Neural cell (in vitro differentiated cells): ENCODE measurements at regions not wholly inside any gene's neighbourhood (a gene's known extent, or its start where the extent isn't known, plus 50 kb on each side); places are given as distances from the start of the nearest gene placed in this dataset.

ENCODE experiments used
- H2AFZ ChIP-seq: fragments of 200-600, 300-800 bp; sonication (generic), shearing (Covaris generic); 2 replicates; pipeline ENCODE4 v1.6.0; 2014; ENCODE audit warnings: low read depth, mild to moderate bottlenecking, antibody characterized with exemption, low read length, moderate library complexity
- H3F3A ChIP-seq: fragments of 200-600 bp; shearing (Covaris generic); 2 replicates; pipeline ENCODE4 v1.6.1; 2016; ENCODE audit warnings: mild to moderate bottlenecking, moderate library complexity, mixed read lengths, antibody characterized with exemption, low read length; ENCODE audit not compliant: insufficient read depth, poor library complexity, severe bottlenecking
- H3K27ac ChIP-seq: fragments of 200-600, 300-800 bp; sonication (generic), shearing (Covaris generic); 2 replicates; pipeline ENCODE4 v1.5.1; 2014; ENCODE audit warnings: mild to moderate bottlenecking, low read length, moderate library complexity
- H3K27me3 ChIP-seq: fragments of 300-800, 200-600 bp; sonication (generic), shearing (Covaris generic); 2 replicates; pipeline ENCODE4 v1.6.0; 2014; ENCODE audit warnings: mild to moderate bottlenecking, low read depth, low read length, moderate library complexity; ENCODE audit not compliant: insufficient read depth
- H3K36me3 ChIP-seq: fragments of 300-800, 200-600 bp; sonication (generic), shearing (Covaris generic); 2 replicates; pipeline ENCODE4 v1.5.1; 2014; ENCODE audit warnings: mild to moderate bottlenecking, antibody characterized with exemption, low read length, moderate library complexity; ENCODE audit not compliant: insufficient read depth
- H3K4me2 ChIP-seq: fragments of 300-800, 200-600 bp; sonication (generic), shearing (Covaris generic); 2 replicates; pipeline ENCODE4 v1.6.0; 2014; ENCODE audit warnings: mild to moderate bottlenecking, low read length
- H3K4me3 ChIP-seq: fragments of 300-800, 200-600 bp; sonication (generic), shearing (Covaris generic); 2 replicates; pipeline ENCODE4 v1.5.1; 2014; ENCODE audit warnings: mild to moderate bottlenecking, low read length, moderate library complexity
- H3K79me2 ChIP-seq: fragments of 200-600 bp; shearing (Covaris generic); replicated peaks from 2 replicates; pipeline ENCODE4 v1.6.0; 2014; ENCODE audit warnings: mild to moderate bottlenecking, low read length, moderate library complexity; ENCODE audit not compliant: insufficient read depth
- H3K9ac ChIP-seq: fragments of 300-800, 200-600 bp; sonication (generic), shearing (Covaris generic); 2 replicates; pipeline ENCODE4 v1.6.1; 2016; ENCODE audit warnings: mild to moderate bottlenecking, low read length, mixed read lengths
- H3K9me2 ChIP-seq: fragments of 200-600 bp; shearing (Covaris generic); 2 replicates; pipeline ENCODE4 v1.6.1; 2016; ENCODE audit warnings: mild to moderate bottlenecking, low read length, mixed read lengths; ENCODE audit not compliant: insufficient read depth
- H3K9me3 ChIP-seq: fragments of 200-600, 300-800 bp; sonication (generic), shearing (Covaris generic); 2 replicates; pipeline ENCODE4 v1.6.1; 2016; ENCODE audit warnings: mild to moderate bottlenecking, mixed run types, low read length, moderate library complexity, mixed read lengths
- H4K20me1 ChIP-seq: fragments of 200-600 bp; shearing (Covaris generic); 2 replicates; pipeline ENCODE4 v1.6.1; 2016; ENCODE audit warnings: mild to moderate bottlenecking, mixed run types; ENCODE audit not compliant: insufficient read depth
- CTCF ChIP-seq: fragments of 450-650 bp; IDR thresholded peaks from 2 replicates; pipeline ENCODE4 v1.5.1; 2014; ENCODE audit warnings: antibody characterized with exemption, mild to moderate bottlenecking, moderate library complexity; ENCODE audit not compliant: poor library complexity, severe bottlenecking
- EP300 ChIP-seq: fragments of 450-650 bp; conservative IDR thresholded peaks from 2 replicates; pipeline ENCODE4 v1.6.1; 2014; ENCODE audit warnings: antibody characterized with exemption, mild to moderate bottlenecking, moderate library complexity; ENCODE audit not compliant: poor library complexity, severe bottlenecking
- EZH2 ChIP-seq: fragments of 200-600, 300-800 bp; shearing (Covaris generic), sonication (generic); IDR thresholded peaks from 2 replicates; pipeline ENCODE4 v1.6.1; 2014; ENCODE audit warnings: antibody characterized with exemption, low read length, borderline replicate concordance, mild to moderate bottlenecking; ENCODE audit not compliant: insufficient read depth, poor library complexity, severe bottlenecking
- MXI1 ChIP-seq: fragments of 450-650 bp; conservative IDR thresholded peaks from 2 replicates; pipeline ENCODE4 v1.6.1; 2014; ENCODE audit warnings: antibody characterized with exemption, mild to moderate bottlenecking; ENCODE audit not compliant: poor library complexity, severe bottlenecking
- POLR2AphosphoS5 ChIP-seq: IDR thresholded peaks from 2 replicates; pipeline ENCODE4 v1.6.1; 2012
- RAD21 ChIP-seq: fragments of 450-650 bp; conservative IDR thresholded peaks from 2 replicates; pipeline ENCODE4 v1.6.1; 2014; ENCODE audit warnings: antibody characterized with exemption, mild to moderate bottlenecking, moderate library complexity
- REST ChIP-seq: IDR thresholded peaks from 2 replicates; pipeline ENCODE4 v1.6.1; 2012; ENCODE audit warnings: borderline replicate concordance
- SMC3 ChIP-seq: fragments of 450-650 bp; conservative IDR thresholded peaks from 2 replicates; pipeline ENCODE4 v1.6.1; 2014; ENCODE audit warnings: antibody characterized with exemption, mild to moderate bottlenecking, moderate library complexity; ENCODE audit not compliant: poor library complexity
- TAF1 ChIP-seq: IDR thresholded peaks from 2 replicates; pipeline ENCODE4 v1.6.1; 2012; ENCODE audit warnings: low read depth

- no peaks in the 10 kb centered on the region for H3K36me3 ChIP-seq
- H3K9me3 ChIP-seq, result no peaks in the 10 kb centered on the region
- H3K27me3 ChIP-seq, result no peaks in the 10 kb centered on the region
- no peaks in the 10 kb centered on the region for H3K79me2 ChIP-seq
- H3K9ac ChIP-seq, result no peak overlapping the region
- no peak overlapping the region for H3K4me2 ChIP-seq
- H2AFZ ChIP-seq, result no peak overlapping the region
- no peak overlapping the region for H3K4me3 ChIP-seq
- no peaks in the 10 kb centered on the region for H3K9me2 ChIP-seq
- no peaks in the 10 kb centered on the region for H4K20me1 ChIP-seq
- TF ChIP-seq REST, result no peak
- TF ChIP-seq TAF1, result no peak
- no peak for TF ChIP-seq EZH2
- TF ChIP-seq CTCF, result no peak
- TF ChIP-seq EP300, result no peak
- TF ChIP-seq SMC3, result no peak
- TF ChIP-seq POLR2AphosphoS5, result no peak
- no peak for TF ChIP-seq RAD21
- TF ChIP-seq MXI1, result no peak
- no peaks in the 10 kb centered on the region for H3F3A ChIP-seq
- H3K27ac ChIP-seq, result no peak overlapping the region
These were observed 171.8 kb upstream of the ATP5MC3 start for GRCh38 chr2:175353275-175353674.

GRCh38 chr2:175351512-175351911 is 170.0 kb upstream of the ATP5MC3 start:
- no peak overlapping the region for H3K4me3 ChIP-seq
- H3K36me3 ChIP-seq, result no peaks in the 10 kb centered on the region
- no peaks in the 10 kb centered on the region for H3K9me3 ChIP-seq
- H3K4me2 ChIP-seq, result no peak overlapping the region
- no peaks in the 10 kb centered on the region for H3K9me2 ChIP-seq
- no peak overlapping the region for H2AFZ ChIP-seq
- no peaks in the 10 kb centered on the region for H3F3A ChIP-seq
- no peak for TF ChIP-seq RAD21
- TF ChIP-seq CTCF, result no peak
- H3K9ac ChIP-seq, result no peak overlapping the region
- no peaks in the 10 kb centered on the region for H4K20me1 ChIP-seq
- H3K27ac ChIP-seq, result no peak overlapping the region
- no peaks in the 10 kb centered on the region for H3K79me2 ChIP-seq
- no peaks in the 10 kb centered on the region for H3K27me3 ChIP-seq
